ENCODE measurements at regions not wholly inside any gene's neighbourhood (a gene's known extent, or its start where the extent isn't known, plus 50 kb on each side); places are given as distances from the start of the nearest gene placed in this dataset.

GRCh38 chr4:104915373-104915772 is 231.3 kb upstream of the TET2 start:
- Histone ChIP-seq H3K4me2 (ENCODE audit: insufficient read depth, low read length) (no peak overlapping the region), H3K79me2 (ENCODE audit: insufficient read depth, low read length) (no peaks in the 10 kb centered on the region), H3K4me3 (ENCODE audit: low read depth in 1 of 2, low read length in 2 of 2) (no peak overlapping the region), H3K9ac (ENCODE audit: low read depth, low read length) (no peak overlapping the region), H3K27me3 (ENCODE audit: insufficient read depth, low read length, poor library complexity) (no peaks in the 10 kb centered on the region), H3K9me3 (ENCODE audit: insufficient read depth, low read length, severe bottlenecking) (no peaks in the 10 kb centered on the region), H2AFZ (ENCODE audit: low read depth, low read length) (no peak overlapping the region), H3K36me3 (ENCODE audit: insufficient read depth, low read length) (no peaks in the 10 kb centered on the region), H3K4me1 (ENCODE audit: insufficient read depth, low read length) (no peaks in the 10 kb centered on the region), H4K20me1 (ENCODE audit: insufficient read depth, low read length) (no peaks in the 10 kb centered on the region), H3K27ac (ENCODE audit: low read length) (no peak overlapping the region)
- TF ChIP-seq EZH2 (IDR thresholded peaks at IDR 0.05; ENCODE audit: borderline replicate concordance, low read depth, low read length, severe bottlenecking) (no peak), CTCF (IDR thresholded peaks at IDR 0.05; ENCODE audit: borderline replicate concordance, extremely low read depth, low read length, poor library complexity, severe bottlenecking) (no peak)
- DNase-seq (no peak), ATAC-seq (ENCODE audit: insufficient read depth, low read depth) (no peak)

GRCh38 chr4:104915864-104916263 is 230.8 kb upstream of the TET2 start:
- Histone ChIP-seq H3K4me1 (ENCODE audit: insufficient read depth, low read length) (no peaks in the 10 kb centered on the region), H3K4me3 (ENCODE audit: low read depth in 1 of 2, low read length in 2 of 2) (no peak overlapping the region), H3K27me3 (ENCODE audit: insufficient read depth, low read length, poor library complexity) (no peaks in the 10 kb centered on the region), H2AFZ (ENCODE audit: low read depth, low read length) (no peak overlapping the region), H3K36me3 (ENCODE audit: insufficient read depth, low read length) (no peaks in the 10 kb centered on the region), H3K9me3 (ENCODE audit: insufficient read depth, low read length, severe bottlenecking) (no peaks in the 10 kb centered on the region), H3K79me2 (ENCODE audit: insufficient read depth, low read length) (no peaks in the 10 kb centered on the region), H3K9ac (ENCODE audit: low read depth, low read length) (no peak overlapping the region), H4K20me1 (ENCODE audit: insufficient read depth, low read length) (no peaks in the 10 kb centered on the region), H3K27ac (ENCODE audit: low read length) (no peak overlapping the region), H3K4me2 (ENCODE audit: insufficient read depth, low read length) (no peak overlapping the region)
- TF ChIP-seq CTCF (IDR thresholded peaks at IDR 0.05; ENCODE audit: borderline replicate concordance, extremely low read depth, low read length, poor library complexity, severe bottlenecking) (no peak), EZH2 (IDR thresholded peaks at IDR 0.05; ENCODE audit: borderline replicate concordance, low read depth, low read length, severe bottlenecking) (no peak)
- DNase-seq = no peak
- ATAC-seq (ENCODE audit: insufficient read depth, low read depth) = no peak

- H3K36me3 ChIP-seq (ENCODE audit: insufficient read depth, low read length) = no peaks in the 10 kb centered on the region
- ATAC-seq (ENCODE audit: insufficient read depth, low read depth) = no peak
- no peak overlapping the region for H2AFZ ChIP-seq (ENCODE audit: low read depth, low read length)
- H3K79me2 ChIP-seq (ENCODE audit: insufficient read depth, low read length) = no peaks in the 10 kb centered on the region
- H3K27me3 ChIP-seq (ENCODE audit: insufficient read depth, low read length, poor library complexity) = no peaks in the 10 kb centered on the region
- no peaks in the 10 kb centered on the region for H4K20me1 ChIP-seq (ENCODE audit: insufficient read depth, low read length)
- no peak overlapping the region for H3K4me3 ChIP-seq (ENCODE audit: low read depth in 1 of 2, low read length in 2 of 2)
- H3K4me1 ChIP-seq (ENCODE audit: insufficient read depth, low read length) = no peaks in the 10 kb centered on the region
- no peaks in the 10 kb centered on the region for H3K9me3 ChIP-seq (ENCODE audit: insufficient read depth, low read length, severe bottlenecking)
- no peak overlapping the region for H3K9ac ChIP-seq (ENCODE audit: low read depth, low read length)
- no peak for DNase-seq
- no peak overlapping the region for H3K27ac ChIP-seq (ENCODE audit: low read length)
- H3K4me2 ChIP-seq (ENCODE audit: insufficient read depth, low read length) = no peak overlapping the region
- no peak for TF ChIP-seq CTCF (IDR thresholded peaks at IDR 0.05; ENCODE audit: borderline replicate concordance, extremely low read depth, low read length, poor library complexity, severe bottlenecking)
- TF ChIP-seq EZH2 (IDR thresholded peaks at IDR 0.05; ENCODE audit: borderline replicate concordance, low read depth, low read length, severe bottlenecking) = no peak
Observed at GRCh38 chr4:104919406-104919805, 227.3 kb upstream of the TET2 start.

- Histone ChIP-seq H3K9me3 (ENCODE audit: insufficient read depth, low read length, severe bottlenecking) (no peaks in the 10 kb centered on the region), H4K20me1 (ENCODE audit: insufficient read depth, low read length) (no peaks in the 10 kb centered on the region), H2AFZ (ENCODE audit: low read depth, low read length) (peak overlapping the region; percentile 52; the same call in 1 of the 2 replicates), H3K4me3 (ENCODE audit: low read depth in 1 of 2, low read length in 2 of 2) (no peak overlapping the region), H3K79me2 (ENCODE audit: insufficient read depth, low read length) (no peaks in the 10 kb centered on the region), H3K36me3 (ENCODE audit: insufficient read depth, low read length) (no peaks in the 10 kb centered on the region), H3K4me1 (ENCODE audit: insufficient read depth, low read length) (peaks cover 11% of the 10 kb centered on the region), H3K27ac (ENCODE audit: low read length) (no peak overlapping the region), H3K4me2 (ENCODE audit: insufficient read depth, low read length) (no peak overlapping the region), H3K9ac (ENCODE audit: low read depth, low read length) (no peak overlapping the region), H3K27me3 (ENCODE audit: insufficient read depth, low read length, poor library complexity) (no peaks in the 10 kb centered on the region)
- ATAC-seq (ENCODE audit: insufficient read depth, low read depth) (0 out of 3 replicates have a peak, but pooled peaks have one; percentile 10), DNase-seq (no peak)
- TF ChIP-seq CTCF (IDR thresholded peaks at IDR 0.05; ENCODE audit: borderline replicate concordance, extremely low read depth, low read length, poor library complexity, severe bottlenecking) = no peak
- TF ChIP-seq EZH2 (IDR thresholded peaks at IDR 0.05; ENCODE audit: borderline replicate concordance, low read depth, low read length, severe bottlenecking) = no peak
Observed at GRCh38 chr4:104930298-104930697, 216.4 kb upstream of the TET2 start.

Data from DND-41 (cell line).